Keratinocyte (primary cell): ENCODE measurements at regions not wholly inside any gene's neighbourhood (a gene's known extent, or its start where the extent isn't known, plus 50 kb on each side); places are given as distances from the start of the nearest gene placed in this dataset.

Experiments used
- DNase-seq: peaks from one replicate; pipeline ENCODE4 v3.0.0-alpha.2; 2011; ENCODE audit warnings: low read depth, missing footprints, low spot score
- FAIRE-seq: peaks from 2 replicates; lab custom pipeline; 2011; peaks lifted over from hg19 to GRCh38; lab: Jason Lieb, UNC
- H2AFZ ChIP-seq: 2 replicates; pipeline ENCODE4 v1.6.0; 2012; ENCODE audit warnings: low read length, control low read depth, inconsistent platforms; ENCODE audit not compliant: control insufficient read depth
- H3K27ac ChIP-seq: 2 replicates; pipeline ENCODE4 v1.5.1; 2011; ENCODE audit warnings: low read length; ENCODE audit not compliant: control insufficient read depth, insufficient read depth
- H3K27me3 ChIP-seq: 3 replicates; pipeline ENCODE4 v1.6.0; 2011; ENCODE audit warnings: low read length; ENCODE audit not compliant: control insufficient read depth, insufficient read depth; ENCODE audit errors: extremely low read depth
- H3K36me3 ChIP-seq, 2 experiments: 2 replicates in 1 of 2; 3 replicates in 1 of 2; pipeline ENCODE4 v1.5.1; 2011; ENCODE audit warnings: low read length in 2 of 2, mild to moderate bottlenecking in 1 of 2; ENCODE audit not compliant: control insufficient read depth in 2 of 2, insufficient read depth in 2 of 2; ENCODE audit errors: extremely low read depth in 1 of 2
- H3K4me1 ChIP-seq: 3 replicates; pipeline ENCODE4 v1.5.1; 2011; ENCODE audit warnings: low read length; ENCODE audit not compliant: control insufficient read depth, insufficient read depth; ENCODE audit errors: extremely low read depth
- H3K4me2 ChIP-seq: 3 replicates; pipeline ENCODE4 v1.6.0; 2011; ENCODE audit warnings: low read depth, low read length; ENCODE audit not compliant: control insufficient read depth, insufficient read depth; ENCODE audit errors: extremely low read depth
- H3K4me3 ChIP-seq, 3 experiments: fragments of 200-600 bp in 1 of 3; sonication (generic) in 1 of 3; 2 replicates in 2 of 3; 3 replicates in 1 of 3; pipeline ENCODE4 v1.5.1; 2011 to 2016; ENCODE audit warnings: low read length in 3 of 3, mild to moderate bottlenecking in 3 of 3, control low read depth in 2 of 3, inconsistent platforms in 1 of 3, low read depth in 1 of 3, mixed read lengths in 1 of 3, mixed run types in 1 of 3, moderate library complexity in 1 of 3; ENCODE audit not compliant: control insufficient read depth in 2 of 3, insufficient read depth in 2 of 3; ENCODE audit errors: extremely low read depth in 1 of 3
- H3K79me2 ChIP-seq: 2 replicates; pipeline ENCODE4 v1.6.0; 2012; ENCODE audit warnings: low read length; ENCODE audit not compliant: control insufficient read depth, insufficient read depth
- H3K9ac ChIP-seq: 3 replicates; pipeline ENCODE4 v1.6.0; 2011; ENCODE audit warnings: low read length; ENCODE audit not compliant: control insufficient read depth, insufficient read depth; ENCODE audit errors: extremely low read depth
- H3K9me1 ChIP-seq: 3 replicates; pipeline ENCODE4 v1.6.0; 2011; ENCODE audit warnings: low read length; ENCODE audit not compliant: control insufficient read depth, insufficient read depth; ENCODE audit errors: extremely low read depth
- H3K9me3 ChIP-seq: 2 replicates; pipeline ENCODE4 v1.5.1; 2012; ENCODE audit warnings: low read depth, low read length; ENCODE audit not compliant: control insufficient read depth
- H4K20me1 ChIP-seq: 3 replicates; pipeline ENCODE4 v1.6.0; 2011; ENCODE audit warnings: low read length; ENCODE audit not compliant: control insufficient read depth, insufficient read depth; ENCODE audit errors: extremely low read depth
- CTCF ChIP-seq, 3 experiments: IDR thresholded peaks in 1 of 3; conservative IDR thresholded peaks in 1 of 3; optimal IDR thresholded peaks in 1 of 3; 2 replicates in 2 of 3; 3 replicates in 1 of 3; pipeline versions ENCODE3 to v1.5.1; 2011; ENCODE audit warnings: low read length in 3 of 3, mild to moderate bottlenecking in 3 of 3, moderate library complexity in 2 of 3, control low read depth in 1 of 3, inconsistent platforms in 1 of 3; ENCODE audit not compliant: insufficient read depth in 2 of 3; ENCODE audit errors: extremely low read depth in 1 of 3
- EZH2 ChIP-seq: IDR thresholded peaks from one replicate; pipeline ENCODE4 v1.6.1; 2012; ENCODE audit warnings: inconsistent platforms, mild to moderate bottlenecking, low read length, moderate library complexity
- dilution Hi-C: fragments of 300-500 bp; cut with MboI; formaldehyde crosslinking; loops from one replicate; pipeline ENCODE4 v1.7.0; 2020; ENCODE audit warnings: low sequenced_read_pairs; ENCODE audit not compliant: extremely low pct_ligation_motif_present

- Histone ChIP-seq H2AFZ (no peak overlapping the region), H3K27me3 (no peaks in the 10 kb centered on the region), H3K4me1 (no peaks in the 10 kb centered on the region), H3K4me3 (no peak overlapping the region), H3K4me2 (no peak overlapping the region), H3K36me3 (no peaks in the 10 kb centered on the region), H4K20me1 (no peaks in the 10 kb centered on the region), H3K79me2 (no peaks in the 10 kb centered on the region), H3K27ac (no peak overlapping the region), H3K9me3 (no peaks in the 10 kb centered on the region), H3K9me1 (no peaks in the 10 kb centered on the region), H3K9ac (no peak overlapping the region)
- dilution Hi-C loops: no loop called here
- FAIRE-seq (no peak), DNase-seq (no peak)
- TF ChIP-seq EZH2: no peak
- no peak for TF ChIP-seq CTCF (optimal IDR thresholded peaks at IDR 0.05 in 1 of 3, IDR thresholded peaks at IDR 0.05 in 1 of 3, conservative IDR thresholded peaks at IDR 0.05 in 1 of 3; ENCODE audit: extremely low read depth in 1 of 3, insufficient read depth in 2 of 3, low read length in 3 of 3)
Observed at GRCh38 chr16:76963614-76964315, 227.2 kb upstream of the MON1B start.

- no peaks in the 10 kb centered on the region for H3K36me3 ChIP-seq
- dilution Hi-C loops: no loop called here
- H3K9ac ChIP-seq: no peak overlapping the region
- no peak overlapping the region for H2AFZ ChIP-seq
- no peak overlapping the region for H3K4me2 ChIP-seq
- no peaks in the 10 kb centered on the region for H3K9me1 ChIP-seq
- FAIRE-seq: no peak
- no peak overlapping the region for H3K4me3 ChIP-seq
- no peaks in the 10 kb centered on the region for H3K79me2 ChIP-seq
- DNase-seq: no peak
- H3K4me1 ChIP-seq: no peaks in the 10 kb centered on the region
- H3K27ac ChIP-seq: no peak overlapping the region
- H4K20me1 ChIP-seq: no peaks in the 10 kb centered on the region
- TF ChIP-seq CTCF (optimal IDR thresholded peaks at IDR 0.05 in 1 of 3, IDR thresholded peaks at IDR 0.05 in 1 of 3, conservative IDR thresholded peaks at IDR 0.05 in 1 of 3; ENCODE audit: extremely low read depth in 1 of 3, insufficient read depth in 2 of 3, low read length in 3 of 3) (no peak), EZH2 (no peak)
- no peaks in the 10 kb centered on the region for H3K9me3 ChIP-seq
- H3K27me3 ChIP-seq: no peaks in the 10 kb centered on the region
Observed at GRCh38 chr16:76964464-76965154, 226.4 kb upstream of the MON1B start.
